Neural cell (in vitro differentiated cells): ENCODE measurements at regions not wholly inside any gene's neighbourhood (a gene's known extent, or its start where the extent isn't known, plus 50 kb on each side); places are given as distances from the start of the nearest gene placed in this dataset.

Experiments used
- CTCF ChIP-seq: fragments of 450-650 bp; IDR thresholded peaks from 2 replicates; pipeline ENCODE4 v1.5.1; 2014; ENCODE audit warnings: antibody characterized with exemption, mild to moderate bottlenecking, moderate library complexity; ENCODE audit not compliant: poor library complexity, severe bottlenecking
- EZH2 ChIP-seq: fragments of 200-600, 300-800 bp; shearing (Covaris generic), sonication (generic); IDR thresholded peaks from 2 replicates; pipeline ENCODE4 v1.6.1; 2014; ENCODE audit warnings: antibody characterized with exemption, low read length, borderline replicate concordance, mild to moderate bottlenecking; ENCODE audit not compliant: insufficient read depth, poor library complexity, severe bottlenecking
- MXI1 ChIP-seq: fragments of 450-650 bp; conservative IDR thresholded peaks from 2 replicates; pipeline ENCODE4 v1.6.1; 2014; ENCODE audit warnings: antibody characterized with exemption, mild to moderate bottlenecking; ENCODE audit not compliant: poor library complexity, severe bottlenecking
- SMC3 ChIP-seq: fragments of 450-650 bp; conservative IDR thresholded peaks from 2 replicates; pipeline ENCODE4 v1.6.1; 2014; ENCODE audit warnings: antibody characterized with exemption, mild to moderate bottlenecking, moderate library complexity; ENCODE audit not compliant: poor library complexity
- TAF1 ChIP-seq: IDR thresholded peaks from 2 replicates; pipeline ENCODE4 v1.6.1; 2012; ENCODE audit warnings: low read depth

- TF ChIP-seq SMC3 = no peak
- no peak for TF ChIP-seq EZH2
- no peak for TF ChIP-seq CTCF
- TF ChIP-seq TAF1 = no peak
- no peak for TF ChIP-seq MXI1
These were observed 170.3 kb downstream of the NUP210 start for GRCh38 chr3:13249664-13250390.
